IMR-90 (cell line): ENCODE measurements at regions not wholly inside any gene's neighbourhood (a gene's known extent, or its start where the extent isn't known, plus 50 kb on each side); places are given as distances from the start of the nearest gene placed in this dataset.

ENCODE experiments used
- ATAC-seq: fragments of 200-7000 bp; cut with Tn5 transposase; 2 replicates; pipeline ENCODE4 v1.9.1; 2020; ENCODE audit warnings: low read depth, mild to moderate bottlenecking, moderate library complexity
- BruUV-seq: library from RNA; stranded (reverse); fragments of 400-500 nt; replicated peaks from 2 replicates; lab custom pipeline; 2021; lab: Mats Ljungman, UMichigan
- CTCF ChIA-PET: fragments of 300-600 bp; formaldehyde crosslinking; extraction: SDS; loops from one replicate; lab custom pipeline; 2021; ENCODE audit warnings: antibody characterized with exemption; lab: Yijun Ruan, JAX
- POLR2A ChIA-PET: fragments of 300-600 bp; sonication (Branson Sonifier 250); formaldehyde crosslinking; loops from one replicate; lab custom pipeline; 2022; ENCODE audit warnings: antibody characterized with exemption; ENCODE audit not compliant: unreplicated experiment; lab: Charles Lee
- DNase-seq: peaks from one replicate; pipeline ENCODE4 v3.0.0; 2013
- H2AFZ ChIP-seq: replicated peaks from 2 replicates; pipeline ENCODE3; 2013; ENCODE audit warnings: low read length, mild to moderate bottlenecking; ENCODE audit not compliant: poor library complexity
- H2AK5ac ChIP-seq: 2 replicates; pipeline ENCODE4 v1.6.1; 2013; ENCODE audit warnings: low read depth, low read length, inconsistent platforms
- H2AK9ac ChIP-seq: replicated peaks from 2 replicates; pipeline ENCODE3; 2013; ENCODE audit warnings: mild to moderate bottlenecking, low read depth, low read length, moderate library complexity; ENCODE audit not compliant: poor library complexity
- H2BK120ac ChIP-seq: 2 replicates; pipeline ENCODE4 v1.6.1; 2013; ENCODE audit warnings: low read depth, low read length, inconsistent platforms
- H2BK15ac ChIP-seq: 3 replicates; pipeline ENCODE4 v1.6.1; 2013; ENCODE audit warnings: low read depth, low read length, inconsistent platforms
- H2BK20ac ChIP-seq: 2 replicates; pipeline ENCODE4 v1.6.1; 2013; ENCODE audit warnings: low read depth, mild to moderate bottlenecking, inconsistent platforms, low read length, moderate library complexity
- H2BK5ac ChIP-seq: 2 replicates; pipeline ENCODE4 v1.6.1; 2013; ENCODE audit warnings: mild to moderate bottlenecking, low read depth, low read length, inconsistent platforms; ENCODE audit not compliant: poor library complexity, severe bottlenecking
- H3K14ac ChIP-seq: replicated peaks from 2 replicates; pipeline ENCODE4 v1.6.1; 2013; ENCODE audit warnings: low read depth, low read length, inconsistent platforms
- H3K18ac ChIP-seq: 2 replicates; pipeline ENCODE4 v1.6.1; 2013; ENCODE audit warnings: low read depth, low read length, control low read depth
- H3K23ac ChIP-seq: 2 replicates; pipeline ENCODE4 v1.6.1; 2013; ENCODE audit warnings: low read depth, low read length, inconsistent platforms
- H3K27ac ChIP-seq: 2 replicates; pipeline ENCODE4 v1.5.1; 2013; ENCODE audit warnings: mild to moderate bottlenecking, control low read depth, low read length; ENCODE audit not compliant: insufficient read depth
- H3K27me3 ChIP-seq: 2 replicates; pipeline ENCODE4 v1.6.1; 2013; ENCODE audit warnings: low read length; ENCODE audit not compliant: control insufficient read depth, insufficient read depth
- H3K36me3 ChIP-seq: 2 replicates; pipeline ENCODE4 v1.6.1; 2013; ENCODE audit warnings: low read length, mixed read lengths; ENCODE audit not compliant: control insufficient read depth, insufficient read depth
- H3K4ac ChIP-seq: 2 replicates; pipeline ENCODE4 v1.6.1; 2013; ENCODE audit warnings: low read depth, low read length, inconsistent platforms
- H3K4me1 ChIP-seq: 2 replicates; pipeline ENCODE4 v1.6.1; 2013; ENCODE audit warnings: low read length, mixed read lengths; ENCODE audit not compliant: control insufficient read depth, insufficient read depth
- H3K4me2 ChIP-seq: 2 replicates; pipeline ENCODE4 v1.6.1; 2013; ENCODE audit warnings: low read depth, mild to moderate bottlenecking, control low read depth, low read length, moderate library complexity
- H3K4me3 ChIP-seq: 2 replicates; pipeline ENCODE4 v1.5.1; 2013; ENCODE audit warnings: low read depth, mild to moderate bottlenecking, control low read depth, low read length, moderate library complexity; ENCODE audit not compliant: insufficient read depth
- H3K56ac ChIP-seq: 2 replicates; pipeline ENCODE4 v1.6.1; 2013; ENCODE audit warnings: low read length, inconsistent platforms; ENCODE audit not compliant: insufficient read depth; ENCODE audit errors: extremely low read depth
- H3K79me1 ChIP-seq, 2 experiments: 2 replicates each; pipeline ENCODE4 v1.6.1; 2013; ENCODE audit warnings: low read length in 2 of 2, inconsistent platforms in 1 of 2, low read depth in 1 of 2
- H3K9ac ChIP-seq: 2 replicates; pipeline ENCODE4 v1.6.1; 2013; ENCODE audit warnings: low read depth, low read length, control low read depth
- H3K9me1 ChIP-seq: 2 replicates; pipeline ENCODE4 v1.6.1; 2013; ENCODE audit warnings: low read length, inconsistent platforms; ENCODE audit not compliant: insufficient read depth
- H3K9me3 ChIP-seq: 2 replicates; pipeline ENCODE4 v1.6.1; 2013; ENCODE audit warnings: low read length; ENCODE audit not compliant: control insufficient read depth, insufficient read depth
- H4K20me1 ChIP-seq: 2 replicates; pipeline ENCODE4 v1.6.1; 2013; ENCODE audit warnings: low read length, inconsistent platforms; ENCODE audit not compliant: insufficient read depth
- H4K5ac ChIP-seq: 2 replicates; pipeline ENCODE4 v1.6.1; 2013; ENCODE audit warnings: mild to moderate bottlenecking, low read depth, low read length, control low read depth
- H4K8ac ChIP-seq, 2 experiments: 2 replicates each; pipeline ENCODE4 v1.6.1; 2013; ENCODE audit warnings: low read depth in 2 of 2, low read length in 2 of 2, control low read depth in 1 of 2, inconsistent platforms in 1 of 2
- H4K91ac ChIP-seq: 2 replicates; pipeline ENCODE4 v1.6.1; 2013; ENCODE audit warnings: low read depth, low read length, inconsistent platforms; ENCODE audit not compliant: insufficient read depth
- BHLHE40 ChIP-seq: fragments of 150-350 bp; IDR thresholded peaks from 2 replicates; pipeline ENCODE4 v1.6.1; 2016; ENCODE audit warnings: mild to moderate bottlenecking, low read depth, low read length
- CHD1 ChIP-seq: IDR thresholded peaks from 2 replicates; pipeline ENCODE4 v1.6.1; 2012; ENCODE audit warnings: low read depth, low read length, improper control_type of control experiment
- MAFK ChIP-seq: IDR thresholded peaks from 2 replicates; pipeline ENCODE4 v1.6.1; 2012; ENCODE audit warnings: low read depth, low read length, improper control_type of control experiment
- MAZ ChIP-seq: IDR thresholded peaks from 2 replicates; pipeline ENCODE4 v1.6.1; 2012; ENCODE audit warnings: low read depth, mild to moderate bottlenecking, low read length, improper control_type of control experiment, moderate library complexity, borderline replicate concordance
- MXI1 ChIP-seq: IDR thresholded peaks from 2 replicates; pipeline ENCODE4 v1.6.1; 2012; ENCODE audit warnings: low read depth, mild to moderate bottlenecking, low read length, moderate library complexity, borderline replicate concordance
- POLR2A ChIP-seq: IDR thresholded peaks from 2 replicates; pipeline ENCODE4 v1.6.1; 2012; ENCODE audit warnings: mild to moderate bottlenecking, low read depth, low read length
- RCOR1 ChIP-seq: IDR thresholded peaks from 2 replicates; pipeline ENCODE4 v1.6.1; 2012; ENCODE audit warnings: mild to moderate bottlenecking, low read length, improper control_type of control experiment; ENCODE audit not compliant: insufficient replicate concordance
- RFX5 ChIP-seq: IDR thresholded peaks from 2 replicates; pipeline ENCODE4 v1.8.0; 2012; ENCODE audit warnings: low read depth, mild to moderate bottlenecking, low read length, moderate library complexity
- USF2 ChIP-seq: fragments of 150-350 bp; IDR thresholded peaks from 2 replicates; pipeline ENCODE4 v1.6.1; 2017; ENCODE audit warnings: mild to moderate bottlenecking, antibody characterized with exemption, low read length, low read depth
- WGBS, 2 experiments: methylation state at CpG; one replicate each; pipeline versions ENCODE4 v1.1.5 to v1.1.7; 2013; ENCODE audit warnings: missing lambda C conversion rate in 2 of 2; ENCODE audit not compliant: insufficient read length in 1 of 2; ENCODE audit errors: extremely low coverage in 2 of 2; 5-methylcytosine and 5-hydroxymethylcytosine counted together
- dilution Hi-C: fragments of 300-500 bp; cut with HindIII; formaldehyde crosslinking; loops from one replicate; pipeline ENCODE4 v1.14.3; 2018; ENCODE audit warnings: low sequenced_read_pairs; ENCODE audit not compliant: unreplicated experiment
- in situ Hi-C: fragments of 300-500 bp; cut with MboI; formaldehyde crosslinking; loops from 3 replicates; pipeline ENCODE4 v1.14.3; 2019; ENCODE audit warnings: low sequenced_read_pairs, inconsistent platforms, mixed read lengths
- intact Hi-C: fragments of 100-400 bp; cut with micrococcal nuclease; formaldehyde crosslinking; loops from 2 replicates; pipeline ENCODE4 v1.10.0; 2022

DNA sequence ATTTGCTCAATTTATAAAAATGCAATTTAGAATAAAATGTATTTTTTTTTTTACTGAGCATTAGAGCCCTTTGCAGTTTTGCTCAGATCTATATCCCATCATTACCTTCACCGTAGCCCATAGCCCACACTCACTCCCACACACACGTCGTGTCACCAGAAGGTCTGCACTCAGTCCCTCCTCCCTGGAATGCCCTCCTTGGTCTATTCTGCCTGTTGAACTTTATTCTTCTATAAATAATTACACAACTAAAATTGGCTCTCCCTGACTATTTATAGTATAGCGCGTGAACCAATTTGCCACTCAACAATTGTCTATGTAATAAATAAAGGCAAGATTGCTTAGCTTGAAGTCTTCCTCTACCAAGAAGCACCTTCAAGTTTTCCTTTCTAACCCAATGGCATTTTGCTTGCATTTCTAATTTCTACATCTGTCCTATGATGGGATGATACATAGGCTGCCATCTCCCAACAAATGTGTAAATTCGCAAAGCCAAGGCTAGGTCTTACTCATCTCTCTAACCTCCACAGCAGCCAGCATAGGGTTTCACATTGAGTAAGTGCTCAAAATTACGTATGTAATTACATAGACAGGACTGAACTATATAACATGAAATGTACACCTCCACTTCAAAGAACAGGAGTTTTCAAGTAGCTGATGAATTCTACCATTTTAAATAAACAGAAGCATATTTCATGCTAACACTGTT, 172.0 kb upstream of the HES1 start:
- dilution Hi-C loops: no loop called here

More for the DNA sequence above, 172.0 kb upstream of the HES1 start:
- no peak overlapping the region for H3K27ac ChIP-seq
- H3K9me1 ChIP-seq: no peaks in the 10 kb centered on the region
- no peak overlapping the region for H3K9ac ChIP-seq
- ATAC-seq: no peak
- H4K91ac ChIP-seq: no peak overlapping the region
- DNase-seq: no peak
- no peaks in the 10 kb centered on the region for H3K36me3 ChIP-seq
- H3K4me2 ChIP-seq: no peak overlapping the region
- in situ Hi-C loops (no loop called here), intact Hi-C loops (no loop called here)
- no peaks in the 10 kb centered on the region for H3K4me1 ChIP-seq
- H3K27me3 ChIP-seq: peaks cover 29% of the 10 kb centered on the region
- H3K14ac ChIP-seq: no peak overlapping the region
- H2AFZ ChIP-seq: no peak overlapping the region
- no peak overlapping the region for H2BK5ac ChIP-seq
- H3K18ac ChIP-seq: no peak overlapping the region
- H3K79me1 ChIP-seq: no peaks in the 10 kb centered on the region
- H2AK9ac ChIP-seq: no peak overlapping the region
- no CpG with 5 or more reads among the region's 7 CpGs for WGBS, 2 experiments
- no peak overlapping the region for H3K4ac ChIP-seq
- H3K9me3 ChIP-seq: no peaks in the 10 kb centered on the region
- TF ChIP-seq MXI1 (no peak), MAFK (no peak), POLR2A (no peak), BHLHE40 (no peak), CHD1 (no peak), MAZ (no peak), RCOR1 (no peak), RFX5 (no peak), USF2 (no peak)
- no TSS peak for BruUV-seq
- no peak overlapping the region for H3K56ac ChIP-seq
- no peak overlapping the region for H2BK120ac ChIP-seq
- H2AK5ac ChIP-seq: no peak overlapping the region
- POLR2A ChIA-PET: no interaction called here
- no peak overlapping the region for H4K8ac ChIP-seq
- H4K20me1 ChIP-seq: no peaks in the 10 kb centered on the region
- no peak overlapping the region for H3K4me3 ChIP-seq
- H2BK20ac ChIP-seq: no peak overlapping the region
- H3K23ac ChIP-seq: no peak overlapping the region
- no peak overlapping the region for H4K5ac ChIP-seq
- CTCF ChIA-PET: interaction anchor here (0.7 kb wide), 1 partner anchor 91 kb away, joined by 3 read pairs; no protein-coding TSS in a partner anchor
- no peak overlapping the region for H2BK15ac ChIP-seq
